HFF-Myc (cell line): ENCODE measurements at regions not wholly inside any gene's neighbourhood (a gene's known extent, or its start where the extent isn't known, plus 50 kb on each side); places are given as distances from the start of the nearest gene placed in this dataset.

Experiments
- DNase-seq: peaks from one replicate; pipeline ENCODE4 v3.0.0-alpha.2; 2011; ENCODE audit warnings: low read depth; ENCODE audit errors: extremely low read depth
- H3K4me3 ChIP-seq: replicated peaks from 2 replicates; pipeline ENCODE4 v1.5.1; 2011; ENCODE audit warnings: low read depth, mild to moderate bottlenecking, control low read depth, low read length
- CTCF ChIP-seq: IDR thresholded peaks from 2 replicates; pipeline ENCODE4 v1.5.1; 2012; ENCODE audit warnings: mild to moderate bottlenecking, low read depth, low read length, control low read depth; ENCODE audit errors: missing control alignments

- no peak overlapping the region for H3K4me3 ChIP-seq
- TF ChIP-seq CTCF, result no peak
These were observed 533.6 kb downstream of the RNF144B start for GRCh38 chr6:18920701-18921100.

GRCh38 chr6:18931086-18931485, 543.9 kb downstream of the RNF144B start:
- H3K4me3 ChIP-seq, result no peak overlapping the region
- no peak for TF ChIP-seq CTCF
- DNase-seq, result no peak

More at GRCh38 chr6:18920701-18921100, 533.6 kb downstream of the RNF144B start:
- no peak for DNase-seq

GRCh38 chr6:18958146-18958545, 571.0 kb downstream of the RNF144B start:
- DNase-seq, result no peak
- TF ChIP-seq CTCF, result no peak
- no peak overlapping the region for H3K4me3 ChIP-seq

- no peak for DNase-seq
- H3K4me3 ChIP-seq, result no peak overlapping the region
- no peak for TF ChIP-seq CTCF
These were observed 574.4 kb downstream of the RNF144B start for GRCh38 chr6:18961566-18961965.

- DNase-seq, result no peak
- no peak for TF ChIP-seq CTCF
- no peak overlapping the region for H3K4me3 ChIP-seq
These were observed 575.3 kb downstream of the RNF144B start for GRCh38 chr6:18962361-18962905.

GRCh38 chr6:18963439-18963838, 576.3 kb downstream of the RNF144B start:
- DNase-seq, result no peak
- TF ChIP-seq CTCF, result no peak
- no peak overlapping the region for H3K4me3 ChIP-seq

GRCh38 chr6:18973251-18973650, 586.1 kb downstream of the RNF144B start:
- no peak for TF ChIP-seq CTCF
- DNase-seq, result no peak
- no peak overlapping the region for H3K4me3 ChIP-seq
